Natural killer cell treated with Interleukin-12 subunit alpha and Interleukin-12 subunit beta and Interleukin-15 and Interleukin-18, amount 100 ng/mL, for 72 hours (primary cell): ENCODE measurements at regions not wholly inside any gene's neighbourhood (a gene's known extent, or its start where the extent isn't known, plus 50 kb on each side); places are given as distances from the start of the nearest gene placed in this dataset.
"Not testable (repeated sequence)": the region's sequence is repeated elsewhere in the genome, so short reads cannot be mapped to it uniquely, and the experiment has no call there.

ENCODE experiments used
- ATAC-seq, 2 donors: fragments of 150-1000 bp; cut with Tn5 transposase in 1 of 2; sonication (Bioruptor Pico), chemical (Tn5 transposase) in 1 of 2; 2 replicates each; pipeline ENCODE4 v1.10.0; 2021
- DNase-seq: peaks from one replicate; pipeline ENCODE4 v3.0.0; 2022; ENCODE audit warnings: low spot score
- H3K27ac Mint-ChIP-seq, 2 donors: 1 replicate in 1 of 2; 2 replicates in 1 of 2; pipeline ENCODE4 v1.8.0; 2022; ENCODE audit warnings: mixed read lengths in 2 of 2, mild to moderate bottlenecking in 1 of 2, moderate library complexity in 1 of 2
- H3K27me3 Mint-ChIP-seq, 2 donors: 1 replicate in 1 of 2; 2 replicates in 1 of 2; pipeline ENCODE4 v1.8.0; 2022; ENCODE audit warnings: mixed read lengths in 2 of 2
- H3K36me3 Mint-ChIP-seq: one replicate; pipeline ENCODE4 v1.8.0; 2022; ENCODE audit warnings: mixed read lengths
- H3K4me1 Mint-ChIP-seq, 2 donors: 1 replicate in 1 of 2; 2 replicates in 1 of 2; pipeline ENCODE4 v1.8.0; 2022; ENCODE audit warnings: low read depth in 2 of 2, mixed read lengths in 2 of 2, mild to moderate bottlenecking in 1 of 2
- H3K4me3 Mint-ChIP-seq: one replicate; pipeline ENCODE4 v1.8.0; 2022; ENCODE audit warnings: mixed read lengths
- H3K9me3 Mint-ChIP-seq: 2 replicates; pipeline ENCODE4 v1.8.0; 2022; ENCODE audit warnings: mixed read lengths

GRCh38 chr21:28310171-28310685, 682.4 kb downstream of the LTN1 start:
- ATAC-seq = no peak
- Mint-ChIP-seq H3K4me3 (no peak overlapping the region), H3K4me1 (no peaks in the 10 kb centered on the region)

DNA sequence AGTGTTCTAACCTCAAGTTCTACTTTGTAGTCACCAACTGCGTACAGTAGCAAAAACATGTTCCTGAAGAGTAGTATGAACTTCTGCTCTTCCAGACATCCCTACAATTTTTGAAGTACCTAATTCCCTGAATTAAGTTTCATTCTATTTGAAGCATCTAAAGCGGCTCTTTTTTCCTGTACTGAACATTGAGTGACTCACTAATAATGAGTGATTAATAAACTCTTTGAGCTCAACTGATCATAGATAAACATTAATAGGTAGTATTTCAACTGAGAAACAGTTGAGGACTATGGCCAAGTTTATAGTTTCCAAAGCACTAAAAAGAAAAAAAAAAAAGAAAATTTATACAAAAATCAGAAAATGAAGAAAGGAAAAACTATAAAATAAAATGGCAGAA, 683.1 kb downstream of the LTN1 start:
- Mint-ChIP-seq H3K9me3 (peaks cover 16% of the 10 kb centered on the region), H3K27ac (no peak overlapping the region), H3K36me3 (peaks cover 6% of the 10 kb centered on the region), H3K4me3 (no peak overlapping the region), H3K27me3 (no peaks in the 10 kb centered on the region), H3K4me1 (no peaks in the 10 kb centered on the region)
- ATAC-seq (no peak), DNase-seq (no peak)

More at GRCh38 chr21:28310171-28310685, 682.4 kb downstream of the LTN1 start:
- peaks cover 16% of the 10 kb centered on the region for H3K9me3 Mint-ChIP-seq
- DNase-seq = no peak
- H3K27ac Mint-ChIP-seq = no peak overlapping the region
- H3K36me3 Mint-ChIP-seq = peaks cover 6% of the 10 kb centered on the region
- no peaks in the 10 kb centered on the region for H3K27me3 Mint-ChIP-seq

DNA sequence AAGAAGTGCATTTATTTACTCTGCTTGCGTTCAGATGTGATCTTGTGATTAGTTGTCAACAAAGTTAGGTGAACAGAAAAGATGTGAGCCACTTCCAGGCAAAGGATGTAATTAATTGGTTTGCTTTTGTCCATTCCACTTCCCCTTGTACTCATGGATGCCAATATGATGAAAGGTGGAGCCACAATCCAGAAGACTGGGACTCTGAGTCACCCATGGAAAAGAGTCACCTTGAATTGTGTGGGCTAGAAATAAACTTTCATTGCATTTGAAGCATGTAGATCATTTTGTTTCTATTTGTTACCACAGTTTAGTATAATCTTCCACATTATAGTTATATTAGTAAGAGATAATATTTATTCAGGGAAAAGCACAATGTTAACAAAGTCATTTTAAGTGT, 684.2 kb downstream of the LTN1 start:
- no peak overlapping the region for H3K4me3 Mint-ChIP-seq
- no peaks in the 10 kb centered on the region for H3K27me3 Mint-ChIP-seq
- peaks cover 19% of the 10 kb centered on the region for H3K9me3 Mint-ChIP-seq
- H3K36me3 Mint-ChIP-seq = peaks cover 6% of the 10 kb centered on the region
- DNase-seq = no peak
- H3K27ac Mint-ChIP-seq = no peak overlapping the region
- no peaks in the 10 kb centered on the region for H3K4me1 Mint-ChIP-seq
- ATAC-seq = no peak

- H3K36me3 Mint-ChIP-seq = no peaks in the 10 kb centered on the region
- no peaks in the 10 kb centered on the region for H3K27me3 Mint-ChIP-seq
- peaks cover 13% of the 10 kb centered on the region for H3K9me3 Mint-ChIP-seq
- ATAC-seq = no peak
- no peaks in the 10 kb centered on the region for H3K4me1 Mint-ChIP-seq
- no peak for DNase-seq
- no peak overlapping the region for H3K27ac Mint-ChIP-seq
- no peak overlapping the region for H3K4me3 Mint-ChIP-seq
Observed at GRCh38 chr21:28299946-28300345, 692.7 kb downstream of the LTN1 start.

DNA sequence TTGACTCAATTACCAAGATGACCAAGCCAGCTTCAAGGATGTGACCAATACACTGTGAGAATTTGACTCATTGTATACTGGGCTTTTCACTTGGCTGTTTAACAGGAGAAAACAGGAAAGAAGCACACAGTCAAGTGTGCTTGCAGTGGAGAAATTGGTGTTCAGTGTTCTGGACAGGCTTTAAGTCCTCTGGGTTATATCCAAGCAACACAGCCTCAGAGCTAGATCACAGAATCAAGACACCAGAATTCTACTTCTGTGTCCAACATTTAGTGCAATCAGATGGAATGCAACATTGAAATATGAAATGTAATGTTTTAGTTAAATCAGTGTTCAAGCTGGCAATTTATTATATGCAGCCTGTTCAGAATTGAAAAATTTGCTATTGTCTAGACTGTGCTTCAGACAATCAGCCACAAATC, 694.4 kb downstream of the LTN1 start:
- Mint-ChIP-seq H3K4me3 (no peak overlapping the region), H3K4me1 (no peaks in the 10 kb centered on the region), H3K27ac (no peak overlapping the region), H3K27me3 (no peaks in the 10 kb centered on the region), H3K36me3 (no peaks in the 10 kb centered on the region), H3K9me3 (peaks cover 9% of the 10 kb centered on the region)
- DNase-seq (no peak), ATAC-seq (no peak)

DNA sequence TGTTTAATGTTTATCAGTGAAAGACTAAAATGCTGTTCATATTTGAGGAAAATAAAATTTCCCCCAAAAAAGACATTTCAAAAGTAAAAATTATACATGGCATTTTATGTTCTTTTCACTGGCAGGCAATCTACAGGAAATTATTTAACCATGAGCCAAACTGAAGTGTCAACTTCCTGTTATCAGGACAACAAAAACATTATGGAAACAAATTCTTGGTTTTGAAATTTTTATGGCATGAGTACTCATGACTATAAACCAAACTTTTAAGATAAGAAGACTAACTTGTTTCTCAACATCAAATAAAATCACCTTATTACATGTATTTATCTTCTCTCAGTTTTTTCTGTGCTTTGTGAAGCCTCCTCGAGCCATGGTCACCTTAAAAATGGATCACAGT, 698.6 kb downstream of the LTN1 start:
- H3K27ac Mint-ChIP-seq = no peak overlapping the region
- ATAC-seq (no peak), DNase-seq (no peak)
- no peak overlapping the region for H3K4me3 Mint-ChIP-seq
- peaks cover 7% of the 10 kb centered on the region for H3K36me3 Mint-ChIP-seq
- H3K27me3 Mint-ChIP-seq = no peaks in the 10 kb centered on the region
- no peaks in the 10 kb centered on the region for H3K4me1 Mint-ChIP-seq
- peaks cover 10% of the 10 kb centered on the region for H3K9me3 Mint-ChIP-seq

- no peak overlapping the region for H3K27ac Mint-ChIP-seq
Observed at GRCh38 chr21:28283641-28284490, 708.8 kb downstream of the LTN1 start.

GRCh38 chr21:28282833-28283232, 709.8 kb downstream of the LTN1 start:
- no peak for DNase-seq
- H3K4me1 Mint-ChIP-seq = no peaks in the 10 kb centered on the region
- H3K36me3 Mint-ChIP-seq = no peaks in the 10 kb centered on the region
- ATAC-seq = no peak
- H3K4me3 Mint-ChIP-seq = no peak overlapping the region
- no peak overlapping the region for H3K27ac Mint-ChIP-seq
- H3K9me3 Mint-ChIP-seq = peaks cover 12% of the 10 kb centered on the region
- H3K27me3 Mint-ChIP-seq = no peaks in the 10 kb centered on the region

More at GRCh38 chr21:28283641-28284490, 708.8 kb downstream of the LTN1 start:
- DNase-seq (no peak), ATAC-seq (no peak)
- Mint-ChIP-seq H3K27me3 (no peaks in the 10 kb centered on the region), H3K36me3 (no peaks in the 10 kb centered on the region), H3K4me1 (no peaks in the 10 kb centered on the region), H3K9me3 (peaks cover 15% of the 10 kb centered on the region), H3K4me3 (no peak overlapping the region)

- H3K4me1 Mint-ChIP-seq, H3K27me3 Mint-ChIP-seq, H3K36me3 Mint-ChIP-seq: not testable (repeated sequence)
Observed at GRCh38 chr21:28281357-28281756, 711.3 kb downstream of the LTN1 start.

DNA sequence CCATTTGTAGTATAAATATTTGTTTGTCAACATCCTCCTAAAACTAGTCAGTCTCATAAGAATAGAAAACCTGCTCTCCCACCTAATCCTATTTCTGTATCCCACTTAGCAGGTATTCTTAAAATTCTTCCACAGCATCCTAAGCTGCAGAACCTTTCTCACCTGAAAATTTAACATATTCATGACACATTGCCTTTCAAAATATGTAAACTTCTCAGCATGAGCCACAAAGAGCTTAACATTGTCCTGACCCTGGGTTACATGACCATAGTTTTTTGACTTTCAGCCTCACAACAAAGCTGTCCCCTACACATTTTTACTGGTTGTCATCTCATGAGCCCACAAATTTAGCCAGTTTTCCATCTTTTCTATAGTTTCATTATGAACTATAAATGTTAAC, 712.1 kb downstream of the LTN1 start:
- DNase-seq (no peak), ATAC-seq (no peak)
- H3K27me3 Mint-ChIP-seq = no peaks in the 10 kb centered on the region
- H3K4me1 Mint-ChIP-seq = no peaks in the 10 kb centered on the region
- no peaks in the 10 kb centered on the region for H3K36me3 Mint-ChIP-seq
- H3K4me3 Mint-ChIP-seq = no peak overlapping the region
- peaks cover 5% of the 10 kb centered on the region for H3K9me3 Mint-ChIP-seq
- H3K27ac Mint-ChIP-seq = no peak overlapping the region

More at GRCh38 chr21:28281357-28281756, 711.3 kb downstream of the LTN1 start:
- not testable (repeated sequence) for H3K9me3 Mint-ChIP-seq, H3K27ac Mint-ChIP-seq, H3K4me3 Mint-ChIP-seq, ATAC-seq, DNase-seq

- Mint-ChIP-seq H3K36me3 (no peaks in the 10 kb centered on the region), H3K4me1 (no peaks in the 10 kb centered on the region), H3K27me3 (no peaks in the 10 kb centered on the region), H3K9me3 (peaks cover 6% of the 10 kb centered on the region), H3K4me3 (no peak overlapping the region), H3K27ac (no peak overlapping the region)
- ATAC-seq = no peak
- DNase-seq = no peak
Observed at GRCh38 chr21:28277324-28277723, 715.4 kb downstream of the LTN1 start.

DNA sequence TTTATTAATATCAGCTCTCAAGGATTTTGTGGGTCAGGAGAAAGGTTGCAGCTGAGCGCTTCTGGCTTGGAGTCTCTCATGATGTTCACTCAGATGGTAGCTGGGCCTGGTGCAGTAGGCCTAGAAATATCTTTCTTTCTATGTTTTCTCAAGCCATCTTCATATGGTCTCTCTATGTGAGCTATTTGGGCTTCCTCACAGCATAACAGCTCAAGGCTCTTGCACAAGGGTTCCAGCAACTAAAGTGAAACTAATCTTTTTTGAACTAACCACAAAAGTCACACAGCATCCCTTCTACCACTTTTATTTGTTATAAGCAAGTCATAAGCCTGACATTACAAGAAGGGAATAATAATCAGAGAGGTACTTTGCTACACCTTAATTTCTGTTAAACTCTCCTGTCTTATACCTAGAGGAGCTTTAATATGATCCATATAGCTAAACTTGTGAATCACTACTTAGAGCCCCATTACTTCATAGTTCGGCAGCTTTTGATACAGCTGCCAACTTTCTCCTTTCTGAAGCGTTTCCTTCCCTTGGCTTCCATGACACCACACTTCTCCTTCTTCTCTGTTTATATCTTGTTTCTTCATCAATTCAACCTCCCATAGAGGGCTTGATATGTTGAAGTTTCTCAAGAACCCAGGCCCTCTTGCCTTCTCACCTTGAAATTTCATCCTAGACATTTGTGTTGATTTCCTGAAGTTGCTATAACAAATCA, 720.2 kb downstream of the LTN1 start:
- H3K9me3 Mint-ChIP-seq = peaks cover 6% of the 10 kb centered on the region
- no peak overlapping the region for H3K4me3 Mint-ChIP-seq
- no peaks in the 10 kb centered on the region for H3K4me1 Mint-ChIP-seq
- ATAC-seq (no peak), DNase-seq (no peak)
- no peaks in the 10 kb centered on the region for H3K27me3 Mint-ChIP-seq
- H3K27ac Mint-ChIP-seq = no peak overlapping the region
- H3K36me3 Mint-ChIP-seq = no peaks in the 10 kb centered on the region

DNA sequence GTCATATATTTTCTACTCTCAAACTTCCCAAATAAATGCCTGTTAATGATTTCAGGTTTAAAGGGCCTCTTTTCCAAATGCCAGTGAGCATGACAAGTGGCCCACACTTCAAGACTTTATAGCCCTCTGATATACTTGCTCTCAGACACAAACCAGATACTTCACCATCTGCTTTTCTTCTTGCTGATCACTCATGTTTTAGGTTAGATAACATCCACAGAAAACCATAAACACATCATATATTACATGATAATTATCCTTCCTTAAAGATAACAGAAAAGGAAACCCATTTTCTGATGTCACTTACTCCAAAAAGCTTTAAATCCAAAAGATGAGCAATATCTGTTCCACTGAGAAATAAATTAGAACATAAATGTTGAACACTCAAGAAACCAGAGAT, 723.5 kb downstream of the LTN1 start:
- Mint-ChIP-seq H3K4me1 (no peaks in the 10 kb centered on the region), H3K27ac (no peak overlapping the region), H3K36me3 (no peaks in the 10 kb centered on the region), H3K9me3 (peaks cover 4% of the 10 kb centered on the region), H3K4me3 (no peak overlapping the region), H3K27me3 (no peaks in the 10 kb centered on the region)
- no peak for ATAC-seq
- DNase-seq = no peak

- H3K9me3 Mint-ChIP-seq = no peaks in the 10 kb centered on the region
- H3K27me3 Mint-ChIP-seq = no peaks in the 10 kb centered on the region
- ATAC-seq = no peak
- no peak overlapping the region for H3K4me3 Mint-ChIP-seq
- H3K36me3 Mint-ChIP-seq = no peaks in the 10 kb centered on the region
- no peak for DNase-seq
- H3K4me1 Mint-ChIP-seq = no peaks in the 10 kb centered on the region
- no peak overlapping the region for H3K27ac Mint-ChIP-seq
Observed at GRCh38 chr21:28268685-28269084, 724.0 kb downstream of the LTN1 start.
